HEK293 (cell line): ENCODE measurements at regions not wholly inside any gene's neighbourhood (a gene's known extent, or its start where the extent isn't known, plus 50 kb on each side); places are given as distances from the start of the nearest gene placed in this dataset.

Source experiments
- CTCF ChIA-PET: fragments of 350-600 bp; formaldehyde crosslinking; extraction: SDS; loops from one replicate; lab custom pipeline; 2021; ENCODE audit warnings: antibody characterized with exemption; lab: Yijun Ruan, JAX
- POLR2A ChIA-PET: fragments of 300-600 bp; formaldehyde crosslinking; extraction: SDS; loops from one replicate; lab custom pipeline; 2020; ENCODE audit warnings: antibody characterized with exemption, inconsistent platforms; lab: Yijun Ruan, JAX
- H3K27ac ChIP-seq: fragments of 200-500 bp; sonication (Bioruptor generic); 2 replicates; pipeline ENCODE4 v1.5.1; 2014; ENCODE audit warnings: low read depth, low read length, control low read depth, inconsistent platforms; ENCODE audit errors: extremely low read depth
- H3K36me3 ChIP-seq, 2 experiments: fragments of 200-500 bp in 1 of 2; sonication (Bioruptor generic) in 1 of 2; 1 replicate in 1 of 2; 2 replicates in 1 of 2; pipeline ENCODE4 v1.5.1; 2014 to 2017; ENCODE audit warnings: inconsistent platforms in 2 of 2, low read length in 2 of 2; ENCODE audit not compliant: control insufficient read depth in 2 of 2, insufficient read depth in 1 of 2
- H3K4me1 ChIP-seq: fragments of 200-500 bp; sonication (Bioruptor generic); 2 replicates; pipeline ENCODE4 v1.5.1; 2014; ENCODE audit warnings: mild to moderate bottlenecking, low read length, inconsistent platforms; ENCODE audit not compliant: control insufficient read depth, insufficient read depth
- H3K4me3 ChIP-seq: 2 replicates; pipeline ENCODE4 v1.5.1; 2011; ENCODE audit warnings: low read depth, mild to moderate bottlenecking, control low read depth, low read length, moderate library complexity
- H3K9me3 ChIP-seq: fragments of 200-500 bp; sonication (Bioruptor generic); 2 replicates; pipeline ENCODE4 v1.5.1; 2014; ENCODE audit warnings: low read depth, low read length, inconsistent platforms; ENCODE audit not compliant: control insufficient read depth, insufficient read depth
- BCL11B ChIP-seq: fragments of 450-650 bp; formaldehyde crosslinking; IDR thresholded peaks from 2 replicates; pipeline ENCODE4 v1.5.1; 2016; ENCODE audit warnings: low read depth, missing biosample characterization, missing genetic modification characterization
- HOXC10 ChIP-seq: sonication (generic); formaldehyde crosslinking; IDR thresholded peaks from 2 replicates; pipeline ENCODE4 v1.8.1; 2023; ENCODE audit warnings: mild to moderate bottlenecking, missing genetic modification reagents
- KLF1 ChIP-seq: fragments of 450-650 bp; formaldehyde crosslinking; IDR thresholded peaks from 2 replicates; pipeline ENCODE4 v1.5.1; 2016; ENCODE audit warnings: missing biosample characterization, missing genetic modification characterization
- KLF16 ChIP-seq: fragments of 450-650 bp; formaldehyde crosslinking; IDR thresholded peaks from 2 replicates; pipeline ENCODE4 v1.5.1; 2017; ENCODE audit warnings: missing biosample characterization, missing genetic modification characterization
- OVOL3 ChIP-seq: fragments of 450-650 bp; formaldehyde crosslinking; IDR thresholded peaks from 2 replicates; pipeline ENCODE4 v1.5.1; 2016; ENCODE audit warnings: missing biosample characterization, missing genetic modification characterization
- PRDM1 ChIP-seq: fragments of 450-650 bp; formaldehyde crosslinking; IDR thresholded peaks from 2 replicates; pipeline ENCODE4; 2016; ENCODE audit warnings: missing biosample characterization, missing genetic modification characterization
- SALL2 ChIP-seq: fragments of 450-650 bp; formaldehyde crosslinking; IDR thresholded peaks from 2 replicates; pipeline ENCODE4 v1.5.0; 2017; ENCODE audit warnings: missing biosample characterization, mild to moderate bottlenecking, missing genetic modification characterization, borderline replicate concordance
- ZBTB1 ChIP-seq: fragments of 450-650 bp; formaldehyde crosslinking; IDR thresholded peaks from 2 replicates; pipeline ENCODE4 v1.5.1; 2016; ENCODE audit warnings: missing biosample characterization, missing genetic modification characterization
- ZBTB7A ChIP-seq: fragments of 450-650 bp; formaldehyde crosslinking; IDR thresholded peaks from 2 replicates; pipeline ENCODE4 v1.5.1; 2016; ENCODE audit warnings: low read depth, missing biosample characterization, missing genetic modification characterization
- ZFP69B ChIP-seq: fragments of 450-650 bp; formaldehyde crosslinking; IDR thresholded peaks from 2 replicates; pipeline ENCODE4 v1.5.1; 2016; ENCODE audit warnings: missing biosample characterization, missing genetic modification characterization
- ZNF169 ChIP-seq: fragments of 450-650 bp; formaldehyde crosslinking; IDR thresholded peaks from 2 replicates; pipeline ENCODE4 v1.5.1; 2016; ENCODE audit warnings: missing biosample characterization, missing genetic modification characterization
- ZNF175 ChIP-seq: fragments of 450-650 bp; formaldehyde crosslinking; IDR thresholded peaks from 2 replicates; pipeline ENCODE4 v1.5.1; 2016; ENCODE audit warnings: missing biosample characterization, missing genetic modification characterization
- ZNF18 ChIP-seq: fragments of 450-650 bp; formaldehyde crosslinking; IDR thresholded peaks from 2 replicates; pipeline ENCODE4 v1.5.1; 2016; ENCODE audit warnings: missing biosample characterization, missing genetic modification characterization
- ZNF19 ChIP-seq: fragments of 450-650 bp; formaldehyde crosslinking; IDR thresholded peaks from 2 replicates; pipeline ENCODE4; 2016; ENCODE audit warnings: missing biosample characterization, missing genetic modification characterization, low read depth
- ZNF24 ChIP-seq: fragments of 450-650 bp; formaldehyde crosslinking; IDR thresholded peaks from 2 replicates; pipeline ENCODE4 v1.5.1; 2016; ENCODE audit warnings: missing biosample characterization, missing genetic modification characterization
- ZNF311 ChIP-seq: fragments of 450-650 bp; formaldehyde crosslinking; IDR thresholded peaks from 2 replicates; pipeline ENCODE4 v1.5.1; 2017; ENCODE audit warnings: missing biosample characterization, missing genetic modification characterization, borderline replicate concordance
- ZNF433 ChIP-seq: fragments of 450-650 bp; formaldehyde crosslinking; IDR thresholded peaks from 2 replicates; pipeline ENCODE4 v1.5.1; 2016; ENCODE audit warnings: missing biosample characterization, missing genetic modification characterization, low read depth
- ZNF549 ChIP-seq: fragments of 450-650 bp; IDR thresholded peaks from 2 replicates; pipeline ENCODE4 v1.5.1; 2018; ENCODE audit warnings: missing biosample characterization, missing genetic modification characterization, mild to moderate bottlenecking, inconsistent platforms, moderate library complexity
- ZNF558 ChIP-seq: fragments of 450-650 bp; formaldehyde crosslinking; IDR thresholded peaks from 2 replicates; pipeline ENCODE4 v1.5.1; 2016; ENCODE audit warnings: missing biosample characterization, missing genetic modification characterization
- ZNF600 ChIP-seq: fragments of 450-650 bp; formaldehyde crosslinking; IDR thresholded peaks from 2 replicates; pipeline ENCODE4 v1.5.1; 2016; ENCODE audit warnings: missing biosample characterization, missing genetic modification characterization
- ZNF624 ChIP-seq: fragments of 450-650 bp; formaldehyde crosslinking; IDR thresholded peaks from 2 replicates; pipeline ENCODE4 v1.5.1; 2017; ENCODE audit warnings: missing biosample characterization, missing genetic modification characterization
- ZNF629 ChIP-seq: fragments of 450-650 bp; formaldehyde crosslinking; IDR thresholded peaks from 2 replicates; pipeline ENCODE4 v1.5.1; 2017; ENCODE audit warnings: missing biosample characterization, missing genetic modification characterization
- ZNF645 ChIP-seq: fragments of 450-650 bp; formaldehyde crosslinking; IDR thresholded peaks from 2 replicates; pipeline ENCODE4; 2016; ENCODE audit warnings: missing biosample characterization, missing genetic modification characterization
- ZNF704 ChIP-seq: fragments of 450-650 bp; formaldehyde crosslinking; IDR thresholded peaks from 2 replicates; pipeline ENCODE4 v1.5.1; 2016; ENCODE audit warnings: missing biosample characterization, missing genetic modification characterization
- ZNF747 ChIP-seq: fragments of 450-650 bp; formaldehyde crosslinking; IDR thresholded peaks from 2 replicates; pipeline ENCODE4 v1.5.1; 2016; ENCODE audit warnings: missing biosample characterization, missing genetic modification characterization
- ZNF791 ChIP-seq: fragments of 450-650 bp; formaldehyde crosslinking; IDR thresholded peaks from 2 replicates; pipeline ENCODE4 v1.5.1; 2016; ENCODE audit warnings: missing biosample characterization, missing genetic modification characterization
- ZNF792 ChIP-seq: fragments of 450-650 bp; formaldehyde crosslinking; IDR thresholded peaks from 2 replicates; pipeline ENCODE4 v1.5.1; 2016; ENCODE audit warnings: missing biosample characterization, missing genetic modification characterization
- ZNF843 ChIP-seq: fragments of 450-650 bp; formaldehyde crosslinking; IDR thresholded peaks from 2 replicates; pipeline ENCODE4 v1.5.1; 2016; ENCODE audit warnings: missing biosample characterization, missing genetic modification characterization
- ZSCAN16 ChIP-seq: fragments of 450-650 bp; formaldehyde crosslinking; IDR thresholded peaks from 2 replicates; pipeline ENCODE4 v1.5.1; 2016; ENCODE audit warnings: missing biosample characterization, missing genetic modification characterization
- TF ChIP-seq, protein P1 (sequence below): fragments of 450-650 bp; formaldehyde crosslinking; IDR thresholded peaks from 2 replicates; pipeline ENCODE4 v1.5.1; 2016; ENCODE audit warnings: missing biosample characterization, missing genetic modification characterization
- TF ChIP-seq, protein P2 (sequence below): fragments of 450-650 bp; formaldehyde crosslinking; IDR thresholded peaks from 2 replicates; pipeline ENCODE4 v1.5.1; 2016; ENCODE audit warnings: missing biosample characterization, missing genetic modification characterization
- TF ChIP-seq, protein P3 (sequence below): fragments of 450-650 bp; formaldehyde crosslinking; IDR thresholded peaks from 2 replicates; pipeline ENCODE4 v1.5.1; 2016; ENCODE audit warnings: missing biosample characterization, missing genetic modification characterization

GRCh38 chr7:22016507-22016906, 70.8 kb upstream of the CDCA7L start (continued):
- no peak for TF ChIP-seq ZNF549 (tag by site-specific recombination)
- no peak for TF ChIP-seq ZNF704
- TF ChIP-seq, all 188 proteins: peak for 0

DNA sequence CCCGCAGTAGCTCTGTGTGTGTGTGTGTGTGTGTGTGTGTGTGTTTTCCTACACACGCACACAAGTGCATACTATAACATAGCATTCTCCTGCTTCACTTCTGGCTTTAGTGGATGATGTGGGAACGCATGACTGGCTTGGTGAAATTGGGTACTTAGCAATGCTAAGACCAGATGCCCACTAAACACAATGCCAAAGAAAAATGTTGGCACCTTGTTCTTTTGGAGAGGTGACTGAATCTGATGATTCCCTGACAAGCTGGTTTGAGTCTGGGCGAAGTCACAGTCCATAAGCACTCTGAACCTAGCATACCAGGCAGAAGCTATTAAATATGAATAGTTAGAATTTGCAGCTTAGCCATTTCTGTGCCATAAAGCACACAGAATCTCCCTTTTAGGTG, 68.0 kb upstream of the CDCA7L start:
- no peak overlapping the region for H3K4me3 ChIP-seq
- POLR2A ChIA-PET, result no interaction called here
- CTCF ChIA-PET, result interaction anchor here (0.6 to 0.7 kb wide), 3 partner anchors 95 to 666 kb away, joined by 3 to 5 read pairs (median 3); no protein-coding TSS in a partner anchor

DNA sequence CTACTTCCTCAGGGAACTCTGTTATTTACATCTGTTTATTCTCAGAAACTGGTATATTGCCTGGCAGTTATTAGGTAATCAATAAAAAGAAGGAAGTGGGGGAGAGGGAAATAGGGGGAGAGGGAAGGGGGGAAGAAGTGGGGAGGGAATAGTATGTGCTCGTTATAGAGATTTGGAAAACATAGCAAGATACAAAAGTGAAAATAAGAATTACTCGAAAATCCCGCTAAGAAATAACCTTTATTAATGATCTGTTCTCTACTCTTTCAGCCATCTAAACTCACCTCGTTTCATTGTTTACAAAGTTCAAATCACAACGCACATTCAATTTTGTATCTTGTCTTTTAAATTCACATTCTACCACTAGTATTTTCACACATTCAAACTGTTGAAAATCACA, 63.0 kb upstream of the CDCA7L start:
- Histone ChIP-seq H3K4me3 (no peak overlapping the region), H3K4me1 (no peaks in the 10 kb centered on the region), H3K36me3 (no peaks in the 10 kb centered on the region), H3K27ac (no peak overlapping the region), H3K9me3 (no peaks in the 10 kb centered on the region)
- ChIA-PET POLR2A (no interaction called here), CTCF (no interaction called here)
- TF ChIP-seq PRDM1, result no peak
- TF ChIP-seq ZNF629 (tag by site-specific recombination), result no peak
- no peak for TF ChIP-seq ZNF433 (tag by site-specific recombination)
- no peak for TF ChIP-seq HOXC10
- TF ChIP-seq ZBTB7A (tag by site-specific recombination), result no peak
- TF ChIP-seq ZNF645, result no peak
- no peak for TF ChIP-seq ZNF169 (tag by site-specific recombination)
- TF ChIP-seq, protein P1, sequence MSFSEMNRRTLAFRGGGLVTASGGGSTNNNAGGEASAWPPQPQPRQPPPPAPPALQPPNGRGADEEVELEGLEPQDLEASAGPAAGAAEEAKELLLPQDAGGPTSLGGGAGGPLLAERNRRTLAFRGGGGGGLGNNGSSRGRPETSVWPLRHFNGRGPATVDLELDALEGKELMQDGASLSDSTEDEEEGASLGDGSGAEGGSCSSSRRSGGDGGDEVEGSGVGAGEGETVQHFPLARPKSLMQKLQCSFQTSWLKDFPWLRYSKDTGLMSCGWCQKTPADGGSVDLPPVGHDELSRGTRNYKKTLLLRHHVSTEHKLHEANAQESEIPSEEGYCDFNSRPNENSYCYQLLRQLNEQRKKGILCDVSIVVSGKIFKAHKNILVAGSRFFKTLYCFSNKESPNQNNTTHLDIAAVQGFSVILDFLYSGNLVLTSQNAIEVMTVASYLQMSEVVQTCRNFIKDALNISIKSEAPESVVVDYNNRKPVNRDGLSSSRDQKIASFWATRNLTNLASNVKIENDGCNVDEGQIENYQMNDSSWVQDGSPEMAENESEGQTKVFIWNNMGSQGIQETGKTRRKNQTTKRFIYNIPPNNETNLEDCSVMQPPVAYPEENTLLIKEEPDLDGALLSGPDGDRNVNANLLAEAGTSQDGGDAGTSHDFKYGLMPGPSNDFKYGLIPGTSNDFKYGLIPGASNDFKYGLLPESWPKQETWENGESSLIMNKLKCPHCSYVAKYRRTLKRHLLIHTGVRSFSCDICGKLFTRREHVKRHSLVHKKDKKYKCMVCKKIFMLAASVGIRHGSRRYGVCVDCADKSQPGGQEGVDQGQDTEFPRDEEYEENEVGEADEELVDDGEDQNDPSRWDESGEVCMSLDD (tag by site-specific recombination), result no peak
- no peak for TF ChIP-seq ZNF19 (tag by site-specific recombination)
- TF ChIP-seq ZNF747 (tag by site-specific recombination), result no peak
- no peak for TF ChIP-seq ZNF624 (tag by site-specific recombination)

More for the DNA sequence above, 68.0 kb upstream of the CDCA7L start:
- Histone ChIP-seq H3K9me3 (no peaks in the 10 kb centered on the region), H3K36me3 (no peaks in the 10 kb centered on the region), H3K27ac (no peak overlapping the region), H3K4me1 (no peaks in the 10 kb centered on the region)
- TF ChIP-seq ZNF843 (tag by site-specific recombination) (no peak), ZNF792 (no peak), ZNF600 (tag by site-specific recombination) (no peak), ZNF558 (tag by site-specific recombination) (no peak), ZNF791 (no peak), ZNF18 (tag by site-specific recombination) (no peak), ZFP69B (tag by site-specific recombination) (no peak), KLF1 (tag by site-specific recombination) (no peak), ZNF311 (tag by site-specific recombination) (no peak), BCL11B (tag by site-specific recombination) (no peak), SALL2 (no peak), ZSCAN16 (tag by site-specific recombination) (no peak), KLF16 (no peak), OVOL3 (tag by site-specific recombination) (no peak), ZNF24 (tag by site-specific recombination) (no peak), ZNF175 (tag by site-specific recombination) (no peak), ZBTB1 (tag by site-specific recombination) (no peak)
- TF ChIP-seq, protein P2, sequence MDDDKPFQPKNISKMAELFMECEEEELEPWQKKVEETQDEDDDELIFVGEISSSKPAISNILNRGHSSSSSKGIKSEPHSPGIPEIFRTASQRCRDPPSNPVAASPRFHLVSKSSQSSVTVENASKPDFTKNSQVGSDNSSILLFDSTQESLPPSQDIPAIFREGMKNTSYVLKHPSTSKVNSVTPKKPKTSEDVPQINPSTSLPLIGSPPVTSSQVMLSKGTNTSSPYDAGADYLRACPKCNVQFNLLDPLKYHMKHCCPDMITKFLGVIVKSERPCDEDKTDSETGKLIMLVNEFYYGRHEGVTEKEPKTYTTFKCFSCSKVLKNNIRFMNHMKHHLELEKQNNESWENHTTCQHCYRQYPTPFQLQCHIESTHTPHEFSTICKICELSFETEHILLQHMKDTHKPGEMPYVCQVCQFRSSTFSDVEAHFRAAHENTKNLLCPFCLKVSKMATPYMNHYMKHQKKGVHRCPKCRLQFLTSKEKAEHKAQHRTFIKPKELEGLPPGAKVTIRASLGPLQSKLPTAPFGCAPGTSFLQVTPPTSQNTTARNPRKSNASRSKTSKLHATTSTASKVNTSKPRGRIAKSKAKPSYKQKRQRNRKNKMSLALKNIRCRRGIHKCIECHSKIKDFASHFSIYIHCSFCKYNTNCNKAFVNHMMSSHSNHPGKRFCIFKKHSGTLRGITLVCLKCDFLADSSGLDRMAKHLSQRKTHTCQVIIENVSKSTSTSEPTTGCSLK (tag by site-specific recombination), result no peak
- TF ChIP-seq, protein P3, sequence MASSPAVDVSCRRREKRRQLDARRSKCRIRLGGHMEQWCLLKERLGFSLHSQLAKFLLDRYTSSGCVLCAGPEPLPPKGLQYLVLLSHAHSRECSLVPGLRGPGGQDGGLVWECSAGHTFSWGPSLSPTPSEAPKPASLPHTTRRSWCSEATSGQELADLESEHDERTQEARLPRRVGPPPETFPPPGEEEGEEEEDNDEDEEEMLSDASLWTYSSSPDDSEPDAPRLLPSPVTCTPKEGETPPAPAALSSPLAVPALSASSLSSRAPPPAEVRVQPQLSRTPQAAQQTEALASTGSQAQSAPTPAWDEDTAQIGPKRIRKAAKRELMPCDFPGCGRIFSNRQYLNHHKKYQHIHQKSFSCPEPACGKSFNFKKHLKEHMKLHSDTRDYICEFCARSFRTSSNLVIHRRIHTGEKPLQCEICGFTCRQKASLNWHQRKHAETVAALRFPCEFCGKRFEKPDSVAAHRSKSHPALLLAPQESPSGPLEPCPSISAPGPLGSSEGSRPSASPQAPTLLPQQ (tag by site-specific recombination), result no peak
